Fibroblast of gingiva (primary cell): ENCODE measurements at regions not wholly inside any gene's neighbourhood (a gene's known extent, or its start where the extent isn't known, plus 50 kb on each side); places are given as distances from the start of the nearest gene placed in this dataset.
A peak's percentile ranks its signal among the peaks of the same experiment; 100 is the strongest.
"Not testable (repeated sequence)": the region's sequence is repeated elsewhere in the genome, so short reads cannot be mapped to it uniquely, and the experiment has no call there.

ENCODE experiments used
- DNase-seq: peaks from one replicate; pipeline ENCODE4 v3.0.0-alpha.2; 2011; ENCODE audit warnings: low read depth

DNA sequence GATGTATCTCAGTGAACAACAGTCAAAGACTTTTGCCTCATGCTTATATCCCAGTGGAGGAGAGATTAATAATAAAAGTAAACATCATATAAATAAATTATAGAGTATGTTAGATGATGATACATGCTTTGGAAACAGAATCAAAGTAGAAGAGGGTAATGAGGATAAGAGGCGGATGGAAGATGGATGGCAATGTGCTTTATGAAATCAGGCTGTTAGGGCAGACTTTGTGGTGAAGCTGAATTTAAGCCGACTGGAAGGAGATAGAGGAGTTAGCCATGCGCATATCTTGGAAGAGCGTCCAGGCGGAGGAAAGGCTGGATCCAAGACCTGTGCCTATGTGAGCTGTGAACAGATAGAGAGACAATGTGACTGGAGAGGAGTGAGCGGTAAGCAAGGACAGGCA, 74.9 kb upstream of the GUCY1A1 start:
- DNase-seq: no peak

DNA sequence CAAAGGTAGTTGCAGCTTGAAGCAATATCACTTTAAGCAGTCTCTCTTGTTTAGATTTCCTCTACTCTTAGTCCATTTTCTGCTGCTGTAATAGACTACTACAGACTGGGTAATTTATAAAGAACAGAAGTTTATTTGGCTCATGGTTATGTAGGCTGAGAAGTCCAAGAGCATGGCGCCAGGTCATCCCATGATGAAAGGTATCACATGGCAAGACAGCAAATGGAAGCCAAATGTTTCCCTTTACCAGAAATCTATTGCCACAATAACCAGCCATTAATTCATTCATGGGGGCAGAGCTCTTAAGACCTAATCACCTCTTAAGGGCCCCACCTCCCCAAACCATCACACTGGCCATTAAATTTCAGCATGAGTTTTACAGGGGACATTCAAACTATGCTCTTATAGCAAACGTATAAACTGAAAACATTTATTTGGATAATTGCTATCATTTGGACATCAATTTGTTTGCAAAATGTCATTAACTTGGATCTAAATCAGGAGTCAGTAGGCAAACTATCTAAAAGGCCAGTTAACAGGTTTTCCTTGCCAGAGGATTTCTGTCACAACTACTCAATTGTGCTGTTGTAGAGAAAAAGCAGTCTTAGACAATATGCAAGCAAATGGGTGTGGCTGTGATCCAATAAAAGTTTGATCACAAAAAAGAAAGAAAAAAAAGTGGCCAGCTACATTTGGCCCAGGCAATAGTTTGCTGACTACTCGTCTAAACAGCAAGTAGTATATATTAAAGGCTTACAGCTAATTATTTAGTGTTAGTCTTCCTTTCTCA, 75.7 kb upstream of the GUCY1A1 start:
- DNase-seq: peak; percentile 19

DNA sequence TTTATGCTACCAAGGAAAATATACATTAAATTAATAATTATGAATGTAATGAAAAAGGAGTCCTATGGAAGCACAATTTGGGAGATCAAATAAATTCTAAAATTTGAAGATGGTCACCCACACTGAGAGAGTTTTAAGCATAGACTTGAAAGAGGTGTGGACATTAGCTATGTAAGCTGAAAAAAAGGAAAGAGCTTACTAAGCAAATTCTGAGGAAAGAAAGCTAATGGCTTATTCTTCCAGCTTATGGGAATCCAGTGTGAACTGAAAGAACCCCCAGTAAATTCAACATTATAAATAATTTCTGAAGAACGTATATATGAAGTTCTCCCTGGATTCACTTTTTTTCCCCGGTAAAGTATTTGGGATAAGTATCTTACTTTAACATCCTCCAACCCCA, 78.2 kb upstream of the GUCY1A1 start:
- no peak for DNase-seq

DNA sequence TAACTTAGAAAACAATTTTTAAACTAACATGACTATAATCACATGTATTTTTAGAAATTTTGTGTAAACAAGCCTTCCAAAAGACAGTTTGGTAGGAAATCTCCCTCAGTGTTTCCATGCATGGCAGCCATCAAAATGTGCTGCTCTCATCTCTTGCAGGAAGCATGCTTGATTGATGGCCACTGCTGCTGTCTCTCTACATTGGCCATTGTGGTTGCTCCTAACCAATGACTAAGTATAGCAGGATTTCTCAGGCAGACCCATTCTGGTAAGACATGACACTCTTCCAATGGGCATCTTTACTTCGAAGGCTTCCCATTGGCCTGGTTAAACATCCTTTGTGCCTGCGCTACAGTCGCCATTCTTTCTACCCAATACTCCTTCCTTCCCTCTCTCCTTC, 78.9 kb upstream of the GUCY1A1 start:
- no peak for DNase-seq

- DNase-seq: peak; percentile 7
Measured at GRCh38 chr4:155582971-155583437, 83.6 kb upstream of the GUCY1A1 start.

GRCh38 chr4:155582041-155582440, 84.6 kb upstream of the GUCY1A1 start:
- no peak for DNase-seq

DNA sequence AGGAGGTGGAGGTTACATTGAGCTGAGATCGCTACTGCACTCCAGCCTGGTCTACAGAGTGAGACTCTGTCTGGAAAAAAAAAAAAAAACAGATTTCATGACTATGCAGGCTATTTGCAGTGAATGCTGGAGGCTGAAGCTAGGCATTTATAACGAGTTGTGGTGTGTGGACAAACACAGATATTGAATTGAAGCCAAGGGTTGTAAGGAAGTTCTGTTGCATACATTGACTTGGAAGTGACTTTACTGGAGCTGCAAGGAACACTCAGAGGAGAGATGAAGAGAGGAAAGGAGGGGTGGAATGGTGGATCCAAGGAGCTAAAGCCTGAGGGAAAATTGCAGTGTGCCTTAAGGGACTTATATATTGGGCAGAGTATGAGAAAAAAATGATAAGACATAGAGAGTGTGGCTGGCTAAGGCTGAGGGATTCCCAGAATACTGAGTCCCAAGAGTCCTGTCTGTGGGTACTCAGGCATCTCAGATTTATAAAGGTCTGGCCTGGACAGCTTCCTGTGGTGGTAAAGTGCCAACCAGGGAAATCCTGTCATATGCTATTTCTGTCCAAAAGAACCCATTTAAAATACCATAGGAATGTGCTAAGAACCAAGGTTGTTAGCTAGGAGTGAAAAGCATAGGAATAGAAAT, 87.8 kb upstream of the GUCY1A1 start:
- DNase-seq: peak; percentile 46

GRCh38 chr4:155578219-155578618, 88.4 kb upstream of the GUCY1A1 start:
- DNase-seq: no peak

DNA sequence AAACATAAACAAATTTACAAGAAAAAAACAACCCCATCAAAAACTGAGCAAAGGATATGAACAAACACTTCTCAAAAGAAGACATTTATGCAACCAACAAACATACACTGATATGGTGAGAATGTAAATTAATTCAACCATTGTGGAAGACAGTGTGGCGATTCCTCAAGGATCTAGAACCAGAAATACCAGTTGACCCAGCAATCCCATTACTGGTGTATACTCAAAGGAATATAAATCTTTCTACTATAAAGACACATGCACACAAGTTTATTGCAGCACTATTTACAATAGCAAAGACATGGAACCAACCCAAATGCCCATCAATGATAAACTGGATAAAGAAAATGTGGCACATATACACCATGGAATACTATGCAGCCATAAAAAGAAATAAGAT, 92.3 kb upstream of the GUCY1A1 start:
- not testable (repeated sequence) for DNase-seq

DNA sequence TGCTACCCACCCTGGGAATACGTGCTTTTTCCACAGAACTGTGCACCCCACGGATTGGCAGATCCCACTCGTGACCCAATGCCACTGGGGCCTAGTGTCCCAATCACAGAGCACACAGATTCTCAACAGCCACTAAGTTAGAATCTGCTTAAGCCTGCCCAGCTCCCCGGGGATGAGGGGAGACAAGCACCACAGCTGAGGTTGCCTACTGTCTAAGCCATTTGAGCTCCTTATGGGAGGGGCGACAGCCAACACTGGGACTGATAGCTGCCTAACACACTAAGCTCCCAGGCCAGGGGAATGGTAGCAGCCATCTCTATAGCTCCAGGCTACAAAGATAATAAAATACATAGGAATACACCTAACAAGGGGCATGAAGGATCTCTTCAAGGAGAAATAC, 93.5 kb upstream of the GUCY1A1 start:
- no peak for DNase-seq

GRCh38 chr4:155572106-155572703, 94.4 kb upstream of the GUCY1A1 start:
- DNase-seq: no peak

DNA sequence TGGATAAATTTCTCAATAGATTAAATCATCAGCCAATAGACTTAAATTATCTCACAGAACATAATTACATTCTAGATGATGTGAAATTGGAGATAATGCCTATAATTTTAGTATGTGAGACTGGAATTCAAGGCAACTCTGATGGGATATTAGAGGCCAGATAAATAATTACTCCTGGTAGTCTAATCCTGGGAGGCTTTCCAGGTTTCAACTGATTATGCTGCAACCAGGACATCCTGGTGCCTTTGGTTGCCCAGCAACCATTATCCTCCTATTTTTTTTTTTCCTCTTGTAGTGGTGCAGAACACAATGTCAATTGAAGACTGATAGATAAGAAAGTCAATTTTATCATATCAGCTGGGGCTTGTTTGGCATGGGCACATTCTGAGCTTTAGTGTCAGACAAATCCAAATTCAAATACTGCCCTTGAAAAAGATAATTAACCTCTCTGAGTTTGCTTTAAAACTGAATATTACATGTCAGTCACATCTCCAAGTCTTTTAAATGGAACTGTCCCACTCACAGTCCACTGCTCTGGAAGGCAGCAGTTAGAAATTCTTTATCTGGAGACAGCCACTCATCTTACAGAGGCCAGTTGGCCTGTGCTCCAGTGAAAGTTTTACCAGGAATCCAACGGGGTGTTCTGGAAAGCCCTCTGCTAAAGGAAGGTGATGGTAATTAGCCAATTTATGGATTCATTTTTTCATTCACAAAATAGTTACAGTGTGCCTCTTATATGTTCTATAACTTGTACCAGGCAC, 95.3 kb upstream of the GUCY1A1 start:
- DNase-seq: peak; percentile 24

DNA sequence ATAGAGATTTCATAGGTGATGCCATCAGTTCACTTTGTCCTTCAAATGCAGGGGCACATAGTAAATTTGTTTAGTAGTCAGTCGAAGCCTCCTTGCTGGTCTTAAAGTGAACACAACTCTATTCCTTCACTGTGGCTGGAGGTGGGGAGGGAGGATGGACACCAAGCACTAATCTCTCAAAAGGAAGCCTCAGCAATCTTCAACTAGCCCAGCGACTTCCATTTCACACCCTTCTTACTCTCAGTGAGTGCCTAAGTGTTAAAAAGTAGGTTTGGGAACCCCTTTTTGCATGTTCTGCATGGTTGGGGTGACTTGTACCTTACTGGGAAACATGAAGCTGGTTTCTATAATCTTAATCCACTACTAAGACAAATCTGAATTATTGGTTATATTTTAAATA, 96.0 kb upstream of the GUCY1A1 start:
- no peak for DNase-seq

GRCh38 chr4:155569960-155570515, 96.6 kb upstream of the GUCY1A1 start:
- peak; percentile 86 for DNase-seq

GRCh38 chr4:155569471-155569870, 97.2 kb upstream of the GUCY1A1 start:
- no peak for DNase-seq

DNA sequence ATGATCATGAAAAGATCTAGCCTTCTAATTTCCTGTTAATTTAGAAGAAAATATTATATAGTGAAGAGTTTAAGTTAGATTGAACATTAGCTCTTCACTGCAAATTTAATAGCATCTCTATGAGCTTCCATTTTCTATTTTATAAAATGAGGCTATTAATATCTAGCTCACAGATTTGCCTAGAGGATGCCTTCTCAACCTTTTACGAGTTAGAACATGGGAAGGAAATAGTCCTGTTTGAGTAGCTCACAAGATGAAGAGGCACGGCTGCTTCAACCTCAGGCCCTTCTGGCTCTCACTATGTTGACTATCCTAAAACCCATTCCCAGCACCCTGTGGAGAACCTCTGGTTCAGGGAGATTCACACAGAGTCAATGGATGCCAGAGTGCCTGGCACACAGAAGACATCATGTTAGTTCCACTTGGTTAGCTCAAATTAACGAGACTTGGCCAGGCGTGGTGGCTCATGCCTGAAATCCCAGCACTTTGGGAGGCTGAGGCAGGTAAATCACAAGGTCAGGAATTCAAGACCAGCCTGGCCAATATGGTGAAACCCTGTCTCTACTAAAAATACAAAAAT, 97.9 kb upstream of the GUCY1A1 start:
- DNase-seq: no peak

DNA sequence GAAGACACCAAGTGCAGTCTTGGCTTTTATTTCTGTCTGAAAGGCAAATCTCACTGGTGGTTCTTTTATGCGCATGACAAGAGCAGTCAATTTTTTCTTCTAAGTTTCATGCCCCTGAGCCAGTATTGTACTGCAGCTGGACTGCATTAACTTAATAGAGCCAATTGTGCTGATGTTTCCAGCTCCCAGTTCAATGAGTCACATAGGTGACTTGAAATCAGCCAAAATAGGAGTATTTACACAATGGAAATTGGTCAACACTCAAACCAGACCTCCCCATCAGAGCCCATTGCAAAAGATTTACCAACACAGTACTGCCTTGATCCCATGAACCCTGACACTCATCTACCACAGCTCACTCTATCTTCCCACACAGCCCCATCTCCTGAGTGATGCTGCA, 100.3 kb upstream of the GUCY1A1 start:
- peak; percentile 89 for DNase-seq

DNA sequence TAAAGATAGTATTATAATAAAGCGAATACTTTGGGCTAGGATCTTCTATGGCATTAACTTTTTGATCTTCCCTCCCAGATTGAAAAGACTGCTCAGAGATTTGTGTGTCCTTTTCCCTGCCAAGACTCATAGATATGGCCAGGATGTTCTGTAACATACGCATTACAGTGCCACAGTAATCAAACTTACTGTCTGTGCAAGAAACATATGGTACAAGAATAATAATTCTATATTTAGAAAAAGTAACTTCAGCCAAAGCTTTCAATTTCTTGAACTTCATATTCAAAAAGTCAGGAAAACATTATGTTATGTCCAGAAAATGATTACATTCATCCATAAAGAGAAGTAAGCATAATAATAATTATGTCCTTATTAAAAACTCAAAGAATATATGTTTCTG, 100.9 kb upstream of the GUCY1A1 start:
- no peak for DNase-seq

DNA sequence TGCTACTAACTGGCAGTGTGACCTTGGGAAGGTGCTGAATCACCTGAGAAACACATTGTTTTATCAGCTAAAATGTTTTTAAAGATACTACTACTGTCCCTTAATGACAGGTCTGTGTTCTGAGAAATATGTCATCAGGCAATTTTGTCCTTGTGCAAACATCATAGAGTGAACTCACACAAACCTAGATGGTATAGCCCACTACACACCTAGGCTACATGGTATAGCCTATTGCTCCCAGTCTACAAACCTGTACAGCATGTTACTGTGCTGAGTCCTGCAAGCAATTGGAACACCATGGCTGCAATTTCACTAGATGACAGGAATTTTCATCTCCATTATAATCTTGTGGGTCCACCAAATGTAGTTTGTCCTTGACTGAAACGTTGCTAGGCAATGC, 101.3 kb upstream of the GUCY1A1 start:
- DNase-seq: no peak

GRCh38 chr4:155564880-155565279, 101.8 kb upstream of the GUCY1A1 start:
- no peak for DNase-seq

GRCh38 chr4:155564086-155564485, 102.6 kb upstream of the GUCY1A1 start:
- no peak for DNase-seq

DNA sequence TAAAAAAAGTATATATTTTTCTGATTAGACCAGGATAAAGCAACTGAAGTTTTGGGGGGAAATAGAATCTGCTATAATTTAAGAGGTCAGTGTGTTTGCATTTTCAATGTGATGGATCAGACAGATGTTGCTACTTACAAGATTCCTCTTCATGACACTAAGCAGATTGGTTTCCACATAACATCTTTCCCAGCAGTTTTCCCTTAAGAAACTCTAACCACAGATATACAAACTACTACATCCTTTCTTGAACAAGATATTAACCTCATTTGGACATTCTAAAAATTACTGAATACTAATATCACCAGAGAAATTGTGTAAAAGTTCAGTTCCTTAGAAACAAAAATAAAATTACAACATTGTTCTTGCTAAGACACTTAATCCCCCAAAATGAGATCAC, 106.7 kb upstream of the GUCY1A1 start:
- peak; percentile 86 for DNase-seq
